ENCODE measurements at regions not wholly inside any gene's neighbourhood (a gene's known extent, or its start where the extent isn't known, plus 50 kb on each side); places are given as distances from the start of the nearest gene placed in this dataset.

DNA sequence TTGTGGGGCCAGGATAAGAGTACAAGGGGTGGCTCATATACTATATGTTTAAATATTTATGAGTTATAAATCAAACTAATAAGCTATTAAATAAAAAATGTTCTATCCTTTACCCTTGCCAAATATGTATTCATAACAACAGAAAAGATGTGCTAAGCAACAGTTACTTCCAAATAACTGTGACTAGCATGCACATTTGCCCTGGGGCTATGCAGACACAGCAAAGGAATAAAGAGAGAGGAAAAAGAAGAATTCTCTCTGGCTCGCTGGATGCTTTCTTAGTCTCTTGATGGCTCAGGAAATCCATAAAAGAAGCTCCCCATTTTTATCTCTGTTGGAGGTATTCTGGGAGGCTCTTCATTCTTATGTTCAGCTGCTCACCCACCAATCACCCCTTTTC, 182.4 kb upstream of the ATP10B start:
- H3K9me3 Mint-ChIP-seq (ENCODE audit: low read depth, unreplicated experiment), result peaks cover 12% of the 10 kb centered on the region
- DNase-seq, result no peak
- CTCF ChIA-PET, result no interaction called here
- no peak overlapping the region for H3K27ac Mint-ChIP-seq (ENCODE audit: unreplicated experiment)
- BruUV-seq (replicated peaks), result no TSS peak
- H3K4me1 Mint-ChIP-seq (ENCODE audit: low read depth, unreplicated experiment), result no peaks in the 10 kb centered on the region
- H3K27me3 Mint-ChIP-seq (ENCODE audit: unreplicated experiment), result no peaks in the 10 kb centered on the region
- intact Hi-C loops (cut with micrococcal nuclease; ENCODE audit: unreplicated experiment), result no loop called here
- no peak overlapping the region for H3K4me3 Mint-ChIP-seq (ENCODE audit: low read depth, unreplicated experiment)
- TF ChIP-seq, protein P1, sequence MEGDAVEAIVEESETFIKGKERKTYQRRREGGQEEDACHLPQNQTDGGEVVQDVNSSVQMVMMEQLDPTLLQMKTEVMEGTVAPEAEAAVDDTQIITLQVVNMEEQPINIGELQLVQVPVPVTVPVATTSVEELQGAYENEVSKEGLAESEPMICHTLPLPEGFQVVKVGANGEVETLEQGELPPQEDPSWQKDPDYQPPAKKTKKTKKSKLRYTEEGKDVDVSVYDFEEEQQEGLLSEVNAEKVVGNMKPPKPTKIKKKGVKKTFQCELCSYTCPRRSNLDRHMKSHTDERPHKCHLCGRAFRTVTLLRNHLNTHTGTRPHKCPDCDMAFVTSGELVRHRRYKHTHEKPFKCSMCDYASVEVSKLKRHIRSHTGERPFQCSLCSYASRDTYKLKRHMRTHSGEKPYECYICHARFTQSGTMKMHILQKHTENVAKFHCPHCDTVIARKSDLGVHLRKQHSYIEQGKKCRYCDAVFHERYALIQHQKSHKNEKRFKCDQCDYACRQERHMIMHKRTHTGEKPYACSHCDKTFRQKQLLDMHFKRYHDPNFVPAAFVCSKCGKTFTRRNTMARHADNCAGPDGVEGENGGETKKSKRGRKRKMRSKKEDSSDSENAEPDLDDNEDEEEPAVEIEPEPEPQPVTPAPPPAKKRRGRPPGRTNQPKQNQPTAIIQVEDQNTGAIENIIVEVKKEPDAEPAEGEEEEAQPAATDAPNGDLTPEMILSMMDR (IDR thresholded peaks at IDR 0.05; ENCODE audit: unreplicated experiment), result no peak
- no peaks in the 10 kb centered on the region for H3K36me3 Mint-ChIP-seq (ENCODE audit: insufficient read depth, unreplicated experiment)

DNA sequence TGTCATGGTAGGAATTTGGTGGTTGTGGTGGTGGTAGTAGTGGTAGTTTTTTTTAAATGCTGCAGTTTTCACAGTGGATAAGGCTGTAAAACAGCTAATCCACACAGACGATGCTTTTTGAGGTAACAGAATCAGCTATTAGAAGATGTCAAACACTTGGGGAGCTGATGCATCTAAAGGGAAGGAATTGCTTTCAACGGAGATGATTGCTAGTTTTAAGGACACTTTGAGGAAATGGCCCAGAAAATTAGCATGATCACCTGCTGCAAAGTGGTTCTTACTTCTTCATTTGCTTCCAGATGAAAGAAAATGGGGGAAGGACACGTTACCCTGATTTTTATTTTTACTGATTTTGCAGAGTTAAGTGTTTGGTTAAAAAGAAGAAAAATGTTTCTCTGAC, 178.2 kb upstream of the ATP10B start:
- Mint-ChIP-seq H3K9me3 (ENCODE audit: low read depth, unreplicated experiment) (peaks cover 5% of the 10 kb centered on the region), H3K4me3 (ENCODE audit: low read depth, unreplicated experiment) (no peak overlapping the region), H3K27me3 (ENCODE audit: unreplicated experiment) (no peaks in the 10 kb centered on the region), H3K36me3 (ENCODE audit: insufficient read depth, unreplicated experiment) (no peaks in the 10 kb centered on the region), H3K4me1 (ENCODE audit: low read depth, unreplicated experiment) (no peaks in the 10 kb centered on the region), H3K27ac (ENCODE audit: unreplicated experiment) (no peak overlapping the region)
- CTCF ChIA-PET, result no interaction called here
- BruUV-seq (replicated peaks), result no TSS peak
- no peak for DNase-seq
- TF ChIP-seq, protein P1 (IDR thresholded peaks at IDR 0.05; ENCODE audit: unreplicated experiment), result no peak
- intact Hi-C loops (cut with micrococcal nuclease; ENCODE audit: unreplicated experiment), result no loop called here

DNA sequence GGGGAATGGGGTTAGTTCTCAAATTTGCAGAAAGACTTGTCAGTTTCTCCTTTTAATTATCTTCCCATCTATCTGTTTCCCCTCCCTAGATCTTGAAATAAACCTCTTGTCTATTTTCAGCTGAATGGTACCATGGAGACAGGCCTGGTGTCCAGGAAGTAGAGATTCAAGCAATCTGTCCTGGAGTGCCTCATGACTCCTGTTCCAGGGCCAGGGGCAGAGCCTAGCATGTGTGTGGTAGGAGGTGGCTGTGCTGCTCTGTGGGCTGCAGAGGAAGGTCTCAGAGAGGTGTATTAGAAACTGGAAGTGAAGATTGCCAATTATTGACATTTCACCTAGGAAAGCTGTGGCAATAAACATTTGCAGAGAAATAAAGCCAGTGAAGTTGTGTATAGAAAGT, 175.8 kb upstream of the ATP10B start:
- intact Hi-C loops (cut with micrococcal nuclease; ENCODE audit: unreplicated experiment), result no loop called here
- Mint-ChIP-seq H3K36me3 (ENCODE audit: insufficient read depth, unreplicated experiment) (no peaks in the 10 kb centered on the region), H3K4me3 (ENCODE audit: low read depth, unreplicated experiment) (no peak overlapping the region), H3K27me3 (ENCODE audit: unreplicated experiment) (no peaks in the 10 kb centered on the region), H3K27ac (ENCODE audit: unreplicated experiment) (no peak overlapping the region), H3K9me3 (ENCODE audit: low read depth, unreplicated experiment) (peaks cover 4% of the 10 kb centered on the region), H3K4me1 (ENCODE audit: low read depth, unreplicated experiment) (no peaks in the 10 kb centered on the region)
- TF ChIP-seq, protein P1 (IDR thresholded peaks at IDR 0.05; ENCODE audit: unreplicated experiment), result no peak
- no TSS peak for BruUV-seq (replicated peaks)
- CTCF ChIA-PET, result no interaction called here
- DNase-seq, result no peak

DNA sequence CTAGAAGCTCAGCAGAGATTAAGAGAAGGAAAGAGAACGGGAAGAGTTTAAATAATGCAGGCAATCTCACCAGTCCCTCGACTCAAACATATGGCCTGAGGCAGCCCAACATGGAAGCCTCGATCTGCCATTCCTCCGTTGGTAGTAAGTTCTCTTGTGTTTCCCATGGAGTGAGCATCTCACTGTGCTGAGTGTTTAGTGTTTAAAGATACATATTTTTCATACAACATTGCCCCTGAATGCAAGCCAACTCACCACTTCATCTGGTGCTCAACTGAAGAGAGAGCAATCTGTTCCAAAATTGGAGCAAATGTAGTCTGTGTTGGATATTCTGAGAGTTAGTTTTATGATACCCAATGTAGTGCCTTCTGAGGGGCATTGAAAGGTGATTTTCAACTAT, 171.5 kb upstream of the ATP10B start:
- Mint-ChIP-seq H3K4me1 (ENCODE audit: low read depth, unreplicated experiment) (no peaks in the 10 kb centered on the region), H3K4me3 (ENCODE audit: low read depth, unreplicated experiment) (no peak overlapping the region), H3K36me3 (ENCODE audit: insufficient read depth, unreplicated experiment) (no peaks in the 10 kb centered on the region), H3K9me3 (ENCODE audit: low read depth, unreplicated experiment) (peaks cover 5% of the 10 kb centered on the region), H3K27me3 (ENCODE audit: unreplicated experiment) (no peaks in the 10 kb centered on the region), H3K27ac (ENCODE audit: unreplicated experiment) (no peak overlapping the region)
- no TSS peak for BruUV-seq (replicated peaks)
- intact Hi-C loops (cut with micrococcal nuclease; ENCODE audit: unreplicated experiment), result no loop called here
- no peak for DNase-seq
- CTCF ChIA-PET, result no interaction called here
- TF ChIP-seq, protein P1 (IDR thresholded peaks at IDR 0.05; ENCODE audit: unreplicated experiment), result no peak

DNA sequence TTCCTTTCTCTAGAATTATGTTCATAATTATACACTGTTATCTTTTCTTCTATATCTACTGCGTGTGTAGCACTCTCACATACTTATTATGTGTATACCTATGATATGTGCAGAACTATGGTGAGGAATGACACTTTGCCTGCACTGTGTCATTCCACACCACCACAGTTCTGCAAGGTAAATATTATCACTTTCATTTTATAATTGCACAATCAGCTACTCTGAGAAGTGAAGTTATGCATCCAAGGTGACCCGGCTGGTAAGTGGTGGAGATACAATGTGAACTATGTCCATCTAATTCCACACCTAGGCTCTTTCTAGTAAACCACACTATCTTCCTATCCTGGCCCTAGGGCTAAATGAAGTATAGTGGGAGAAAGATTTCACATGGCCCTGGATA, 170.1 kb upstream of the ATP10B start:
- Mint-ChIP-seq H3K27me3 (ENCODE audit: unreplicated experiment) (no peaks in the 10 kb centered on the region), H3K4me3 (ENCODE audit: low read depth, unreplicated experiment) (no peak overlapping the region), H3K36me3 (ENCODE audit: insufficient read depth, unreplicated experiment) (no peaks in the 10 kb centered on the region), H3K4me1 (ENCODE audit: low read depth, unreplicated experiment) (no peaks in the 10 kb centered on the region), H3K9me3 (ENCODE audit: low read depth, unreplicated experiment) (peaks cover 5% of the 10 kb centered on the region), H3K27ac (ENCODE audit: unreplicated experiment) (no peak overlapping the region)
- TF ChIP-seq, protein P1 (IDR thresholded peaks at IDR 0.05; ENCODE audit: unreplicated experiment), result no peak
- no TSS peak for BruUV-seq (replicated peaks)
- intact Hi-C loops (cut with micrococcal nuclease; ENCODE audit: unreplicated experiment), result no loop called here
- CTCF ChIA-PET, result no interaction called here
- no peak for DNase-seq

All from Calu3 (cell line).